HCT116 (cell line): ENCODE measurements at regions not wholly inside any gene's neighbourhood (a gene's known extent, or its start where the extent isn't known, plus 50 kb on each side); places are given as distances from the start of the nearest gene placed in this dataset.

ENCODE experiments used
- ATAC-seq: fragments of 200-7000 bp; cut with Tn5 transposase; 2 replicates; pipeline ENCODE4 v1.9.1; 2020; ENCODE audit warnings: mild to moderate bottlenecking, moderate library complexity
- BruUV-seq: library from RNA; stranded (reverse); fragments of 400-500 nt; replicated peaks from 2 replicates; lab custom pipeline; 2021; lab: Mats Ljungman, UMichigan
- CTCF ChIA-PET: fragments of 300-600 bp; sonication (Branson Sonifier 250); formaldehyde crosslinking; loops from one replicate; lab custom pipeline; 2021; ENCODE audit warnings: antibody characterized with exemption; lab: Charles Lee
- POLR2A ChIA-PET: fragments of 300-600, 350-600 bp; sonication (Branson Sonifier 250); formaldehyde crosslinking; loops from one replicate; lab custom pipeline; 2021; ENCODE audit warnings: antibody characterized with exemption; lab: Charles Lee
- RAD21 ChIA-PET, 2 experiments: fragments of 300-600 bp; sonication (Branson Sonifier 250); formaldehyde crosslinking; loops; one replicate each; lab custom pipeline; 2023; ENCODE audit warnings: low total read pairs in 2 of 2; ENCODE audit not compliant: uncharacterized antibody in 2 of 2, unreplicated experiment in 2 of 2, low non-redundant PET in 1 of 2; lab: Charles Lee
- DNase-seq: peaks from one replicate; pipeline ENCODE4 v3.0.0-alpha.2; 2010; ENCODE audit warnings: low read depth, low spot score
- H2AFZ ChIP-seq: fragments of 200-600 bp; shearing (Covaris generic), sonication (generic); 2 replicates; pipeline ENCODE4 v1.6.1; 2017; ENCODE audit warnings: low read depth, mixed run types, mixed read lengths, antibody characterized with exemption, low read length; ENCODE audit not compliant: poor library complexity, severe bottlenecking
- H3K27ac ChIP-seq: 2 replicates; pipeline ENCODE4 v1.5.1; 2012; ENCODE audit warnings: low read depth, low read length
- H3K27me3 ChIP-seq: fragments of 200-600 bp; sonication (generic); 2 replicates; pipeline ENCODE4 v1.6.1; 2016; ENCODE audit warnings: mixed run types, low read length, mixed read lengths; ENCODE audit not compliant: insufficient read depth
- H3K36me3 ChIP-seq, 2 experiments: fragments of 200-500 bp in 1 of 2; fragments of 200-600 bp in 1 of 2; sonication (Bioruptor generic) in 1 of 2; sonication (generic) in 1 of 2; 2 replicates each; pipeline versions ENCODE4 v1.5.1 to v1.6.1; 2014 to 2016; ENCODE audit warnings: low read length in 2 of 2, inconsistent platforms in 1 of 2, mixed read lengths in 1 of 2, mixed run types in 1 of 2; ENCODE audit not compliant: insufficient read depth in 2 of 2, control insufficient read depth in 1 of 2
- H3K4me1 ChIP-seq, 2 experiments: fragments of 200-600 bp in 1 of 2; sonication (generic) in 1 of 2; 2 replicates each; pipeline versions ENCODE4 v1.5.1 to v1.6.1; 2012 to 2017; ENCODE audit warnings: low read length in 2 of 2, inconsistent platforms in 1 of 2, mild to moderate bottlenecking in 1 of 2, mixed read lengths in 1 of 2, mixed run types in 1 of 2, moderate library complexity in 1 of 2; ENCODE audit not compliant: insufficient read depth in 2 of 2, control insufficient read depth in 1 of 2
- H3K4me2 ChIP-seq: fragments of 200-600 bp; sonication (generic); 2 replicates; pipeline ENCODE4 v1.6.1; 2017; ENCODE audit warnings: mixed run types, low read length, mixed read lengths
- H3K4me3 ChIP-seq, 2 experiments: fragments of 200-600 bp in 1 of 2; sonication (generic) in 1 of 2; replicated peaks in 1 of 2; 2 replicates each; pipeline ENCODE4 v1.5.1; 2011 to 2016; ENCODE audit warnings: low read length in 2 of 2, control low read depth in 1 of 2, low read depth in 1 of 2, mild to moderate bottlenecking in 1 of 2, mixed read lengths in 1 of 2, mixed run types in 1 of 2
- H3K79me2 ChIP-seq: fragments of 200-600 bp; sonication (generic); 2 replicates; pipeline ENCODE4 v1.6.1; 2017; ENCODE audit warnings: mild to moderate bottlenecking, mixed run types, low read length, moderate library complexity, mixed read lengths; ENCODE audit not compliant: insufficient read depth
- H3K9ac ChIP-seq: fragments of 200-600 bp; sonication (generic); 2 replicates; pipeline ENCODE4 v1.6.1; 2016; ENCODE audit warnings: low read length, mixed read lengths
- H3K9me2 ChIP-seq: fragments of 200-600 bp; sonication (generic), shearing (Covaris generic); 2 replicates; pipeline ENCODE4 v1.6.1; 2017; ENCODE audit warnings: mixed run types, mild to moderate bottlenecking, moderate library complexity; ENCODE audit not compliant: insufficient read depth
- H3K9me3 ChIP-seq, 2 experiments: fragments of 200-500 bp in 1 of 2; fragments of 200-600 bp in 1 of 2; sonication (Bioruptor generic) in 1 of 2; sonication (generic) in 1 of 2; 2 replicates each; pipeline ENCODE4 v1.6.1; 2014 to 2017; ENCODE audit warnings: low read length in 2 of 2, mixed read lengths in 2 of 2, inconsistent platforms in 1 of 2, low read depth in 1 of 2, mild to moderate bottlenecking in 1 of 2, mixed run types in 1 of 2, moderate library complexity in 1 of 2; ENCODE audit not compliant: control insufficient read depth in 1 of 2, insufficient read depth in 1 of 2
- H4K20me1 ChIP-seq: fragments of 200-600 bp; sonication (generic), shearing (Covaris generic); 2 replicates; pipeline ENCODE4 v1.6.1; 2017; ENCODE audit warnings: mixed run types, mild to moderate bottlenecking, moderate library complexity; ENCODE audit not compliant: insufficient read depth
- CBX3 ChIP-seq: IDR thresholded peaks from 2 replicates; pipeline ENCODE4 v1.6.1; 2012; ENCODE audit warnings: low read depth
- CEBPB ChIP-seq: IDR thresholded peaks from 2 replicates; pipeline ENCODE4 v1.6.1; 2012; ENCODE audit warnings: low read depth
- EGR1 ChIP-seq: IDR thresholded peaks from 2 replicates; pipeline ENCODE4 v1.6.1; 2012; ENCODE audit warnings: low read depth
- ELF1 ChIP-seq: IDR thresholded peaks from 2 replicates; pipeline ENCODE4 v1.6.1; 2012; ENCODE audit warnings: low read depth, borderline replicate concordance
- EZH2 ChIP-seq: fragments of 200-600 bp; sonication (generic); IDR thresholded peaks from 2 replicates; pipeline ENCODE4 v1.6.1; 2017; ENCODE audit warnings: antibody characterized with exemption, mixed run types
- EZH2phosphoT487 ChIP-seq: fragments of 200-600 bp; IDR thresholded peaks from 2 replicates; pipeline ENCODE4 v1.6.1; 2018; ENCODE audit warnings: antibody characterized with exemption, borderline replicate concordance
- FOSL1 ChIP-seq: IDR thresholded peaks from 2 replicates; pipeline ENCODE4 v1.6.1; 2012; ENCODE audit warnings: low read depth
- JUND ChIP-seq: IDR thresholded peaks from 2 replicates; pipeline ENCODE4 v1.6.1; 2012
- POLR2A ChIP-seq: IDR thresholded peaks from 2 replicates; pipeline ENCODE4 v1.7.0; 2011; ENCODE audit warnings: borderline replicate concordance; ENCODE audit not compliant: insufficient read depth, insufficient read length; ENCODE audit errors: extremely low read depth
- YY1 ChIP-seq: IDR thresholded peaks from 2 replicates; pipeline ENCODE4 v1.6.1; 2011; ENCODE audit warnings: low read length, low read depth, moderate library complexity, mild to moderate bottlenecking; ENCODE audit not compliant: insufficient replicate concordance; ENCODE audit errors: extremely low read depth
- ZFX ChIP-seq: fragments of 450-650 bp; IDR thresholded peaks from 2 replicates; pipeline ENCODE4 v1.6.1; 2017
- ZNF274 ChIP-seq: fragments of 200-500 bp; sonication (Bioruptor generic); IDR thresholded peaks from 2 replicates; pipeline ENCODE4 v1.6.1; 2014; ENCODE audit warnings: mild to moderate bottlenecking, low read depth, low read length, inconsistent platforms
- intact Hi-C: fragments of 100-400 bp; cut with micrococcal nuclease; formaldehyde crosslinking; loops from 2 replicates; pipeline ENCODE4 v1.10.0; 2022
- TF ChIP-seq, protein P1 (sequence below): IDR thresholded peaks from 2 replicates; pipeline ENCODE4 v1.6.1; 2012
- TF ChIP-seq, protein P2 (sequence below): IDR thresholded peaks from 2 replicates; pipeline ENCODE4 v1.6.1; 2011; ENCODE audit warnings: mild to moderate bottlenecking, low read length, moderate library complexity; ENCODE audit not compliant: insufficient replicate concordance; ENCODE audit errors: extremely low read depth
- TF ChIP-seq, protein P3 (sequence below): IDR thresholded peaks from 2 replicates; pipeline ENCODE4 v1.6.1; 2012; ENCODE audit warnings: low read depth
- TF ChIP-seq, protein P4 (sequence below), 3 experiments: fragments of 200-600 bp in 1 of 3; sonication (generic) in 1 of 3; IDR thresholded peaks in 2 of 3; conservative IDR thresholded peaks in 1 of 3; 2 replicates each; pipeline ENCODE4 v1.5.1; 2012 to 2017; ENCODE audit warnings: low read depth in 2 of 3, low read length in 2 of 3, antibody characterized with exemption in 1 of 3, borderline replicate concordance in 1 of 3, control low read depth in 1 of 3, mild to moderate bottlenecking in 1 of 3, mixed read lengths in 1 of 3, mixed run types in 1 of 3, moderate library complexity in 1 of 3; ENCODE audit not compliant: insufficient read depth in 1 of 3
- TF ChIP-seq, protein P5 (sequence below): IDR thresholded peaks from 2 replicates; pipeline ENCODE4 v1.6.1; 2012

DNA sequence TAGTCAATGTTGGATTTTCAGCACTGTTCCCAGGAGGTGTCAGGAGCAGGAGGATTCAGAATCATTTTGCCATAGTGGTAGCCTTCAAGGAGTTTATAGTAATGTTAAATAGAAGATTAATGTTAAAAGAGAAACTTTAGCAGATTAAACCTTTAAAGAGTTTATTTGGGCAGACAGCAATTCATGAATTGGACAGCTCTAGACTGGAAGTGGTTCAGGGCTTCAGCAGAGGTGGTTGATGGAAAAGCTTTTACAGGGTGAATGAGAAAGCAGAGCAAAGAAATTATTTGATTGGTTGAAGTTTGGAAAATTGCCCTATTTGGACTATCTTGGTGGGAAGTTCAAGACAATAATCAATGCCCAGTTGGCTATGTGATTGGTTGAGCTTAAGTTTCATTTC lies 416.6 kb upstream of the TBL1XR1 start:
- ATAC-seq (no peak), DNase-seq (no peak)
- Histone ChIP-seq H3K4me3 (no peak overlapping the region), H3K9me3 (no peaks in the 10 kb centered on the region), H3K27me3 (no peaks in the 10 kb centered on the region), H3K79me2 (no peaks in the 10 kb centered on the region), H3K9ac (no peak overlapping the region), H3K4me2 (no peak overlapping the region), H3K9me2 (no peaks in the 10 kb centered on the region), H4K20me1 (no peaks in the 10 kb centered on the region), H2AFZ (no peak overlapping the region), H3K36me3 (no peaks in the 10 kb centered on the region), H3K4me1 (peaks cover 0 to 8% of the 10 kb centered on the region in 2 experiments; a peak in 1 of 4 replicates), H3K27ac (no peak overlapping the region)
- POLR2A ChIA-PET: no interaction called here
- intact Hi-C loops: no loop called here
- no TSS peak for BruUV-seq
- CTCF ChIA-PET: interaction anchor here (0.7 kb wide), 1 partner anchor 25 kb away, joined by 3 read pairs; no protein-coding TSS in a partner anchor
- TF ChIP-seq, protein P1, sequence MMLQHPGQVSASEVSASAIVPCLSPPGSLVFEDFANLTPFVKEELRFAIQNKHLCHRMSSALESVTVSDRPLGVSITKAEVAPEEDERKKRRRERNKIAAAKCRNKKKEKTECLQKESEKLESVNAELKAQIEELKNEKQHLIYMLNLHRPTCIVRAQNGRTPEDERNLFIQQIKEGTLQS: no peak
- TF ChIP-seq EZH2phosphoT487: no peak
- TF ChIP-seq, protein P2, sequence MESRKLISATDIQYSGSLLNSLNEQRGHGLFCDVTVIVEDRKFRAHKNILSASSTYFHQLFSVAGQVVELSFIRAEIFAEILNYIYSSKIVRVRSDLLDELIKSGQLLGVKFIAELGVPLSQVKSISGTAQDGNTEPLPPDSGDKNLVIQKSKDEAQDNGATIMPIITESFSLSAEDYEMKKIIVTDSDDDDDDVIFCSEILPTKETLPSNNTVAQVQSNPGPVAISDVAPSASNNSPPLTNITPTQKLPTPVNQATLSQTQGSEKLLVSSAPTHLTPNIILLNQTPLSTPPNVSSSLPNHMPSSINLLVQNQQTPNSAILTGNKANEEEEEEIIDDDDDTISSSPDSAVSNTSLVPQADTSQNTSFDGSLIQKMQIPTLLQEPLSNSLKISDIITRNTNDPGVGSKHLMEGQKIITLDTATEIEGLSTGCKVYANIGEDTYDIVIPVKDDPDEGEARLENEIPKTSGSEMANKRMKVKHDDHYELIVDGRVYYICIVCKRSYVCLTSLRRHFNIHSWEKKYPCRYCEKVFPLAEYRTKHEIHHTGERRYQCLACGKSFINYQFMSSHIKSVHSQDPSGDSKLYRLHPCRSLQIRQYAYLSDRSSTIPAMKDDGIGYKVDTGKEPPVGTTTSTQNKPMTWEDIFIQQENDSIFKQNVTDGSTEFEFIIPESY: no peak
- no peak for TF ChIP-seq CEBPB
- no peak for TF ChIP-seq CBX3
- TF ChIP-seq JUND: no peak
- TF ChIP-seq FOSL1: no peak
- TF ChIP-seq, protein P3, sequence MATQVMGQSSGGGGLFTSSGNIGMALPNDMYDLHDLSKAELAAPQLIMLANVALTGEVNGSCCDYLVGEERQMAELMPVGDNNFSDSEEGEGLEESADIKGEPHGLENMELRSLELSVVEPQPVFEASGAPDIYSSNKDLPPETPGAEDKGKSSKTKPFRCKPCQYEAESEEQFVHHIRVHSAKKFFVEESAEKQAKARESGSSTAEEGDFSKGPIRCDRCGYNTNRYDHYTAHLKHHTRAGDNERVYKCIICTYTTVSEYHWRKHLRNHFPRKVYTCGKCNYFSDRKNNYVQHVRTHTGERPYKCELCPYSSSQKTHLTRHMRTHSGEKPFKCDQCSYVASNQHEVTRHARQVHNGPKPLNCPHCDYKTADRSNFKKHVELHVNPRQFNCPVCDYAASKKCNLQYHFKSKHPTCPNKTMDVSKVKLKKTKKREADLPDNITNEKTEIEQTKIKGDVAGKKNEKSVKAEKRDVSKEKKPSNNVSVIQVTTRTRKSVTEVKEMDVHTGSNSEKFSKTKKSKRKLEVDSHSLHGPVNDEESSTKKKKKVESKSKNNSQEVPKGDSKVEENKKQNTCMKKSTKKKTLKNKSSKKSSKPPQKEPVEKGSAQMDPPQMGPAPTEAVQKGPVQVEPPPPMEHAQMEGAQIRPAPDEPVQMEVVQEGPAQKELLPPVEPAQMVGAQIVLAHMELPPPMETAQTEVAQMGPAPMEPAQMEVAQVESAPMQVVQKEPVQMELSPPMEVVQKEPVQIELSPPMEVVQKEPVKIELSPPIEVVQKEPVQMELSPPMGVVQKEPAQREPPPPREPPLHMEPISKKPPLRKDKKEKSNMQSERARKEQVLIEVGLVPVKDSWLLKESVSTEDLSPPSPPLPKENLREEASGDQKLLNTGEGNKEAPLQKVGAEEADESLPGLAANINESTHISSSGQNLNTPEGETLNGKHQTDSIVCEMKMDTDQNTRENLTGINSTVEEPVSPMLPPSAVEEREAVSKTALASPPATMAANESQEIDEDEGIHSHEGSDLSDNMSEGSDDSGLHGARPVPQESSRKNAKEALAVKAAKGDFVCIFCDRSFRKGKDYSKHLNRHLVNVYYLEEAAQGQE: no peak
- no peak for TF ChIP-seq EGR1
- no peak for TF ChIP-seq POLR2A
- no peak for TF ChIP-seq ZNF274
- TF ChIP-seq, protein P4, sequence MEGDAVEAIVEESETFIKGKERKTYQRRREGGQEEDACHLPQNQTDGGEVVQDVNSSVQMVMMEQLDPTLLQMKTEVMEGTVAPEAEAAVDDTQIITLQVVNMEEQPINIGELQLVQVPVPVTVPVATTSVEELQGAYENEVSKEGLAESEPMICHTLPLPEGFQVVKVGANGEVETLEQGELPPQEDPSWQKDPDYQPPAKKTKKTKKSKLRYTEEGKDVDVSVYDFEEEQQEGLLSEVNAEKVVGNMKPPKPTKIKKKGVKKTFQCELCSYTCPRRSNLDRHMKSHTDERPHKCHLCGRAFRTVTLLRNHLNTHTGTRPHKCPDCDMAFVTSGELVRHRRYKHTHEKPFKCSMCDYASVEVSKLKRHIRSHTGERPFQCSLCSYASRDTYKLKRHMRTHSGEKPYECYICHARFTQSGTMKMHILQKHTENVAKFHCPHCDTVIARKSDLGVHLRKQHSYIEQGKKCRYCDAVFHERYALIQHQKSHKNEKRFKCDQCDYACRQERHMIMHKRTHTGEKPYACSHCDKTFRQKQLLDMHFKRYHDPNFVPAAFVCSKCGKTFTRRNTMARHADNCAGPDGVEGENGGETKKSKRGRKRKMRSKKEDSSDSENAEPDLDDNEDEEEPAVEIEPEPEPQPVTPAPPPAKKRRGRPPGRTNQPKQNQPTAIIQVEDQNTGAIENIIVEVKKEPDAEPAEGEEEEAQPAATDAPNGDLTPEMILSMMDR (IDR thresholded peaks at IDR 0.05 in 2 of 3, conservative IDR thresholded peaks at IDR 0.05 in 1 of 3; ENCODE audit: borderline replicate concordance in 1 of 3, insufficient read depth in 1 of 3, low read depth in 2 of 3, low read length in 2 of 3): no peak
- no peak for TF ChIP-seq EZH2
- TF ChIP-seq, protein P5, sequence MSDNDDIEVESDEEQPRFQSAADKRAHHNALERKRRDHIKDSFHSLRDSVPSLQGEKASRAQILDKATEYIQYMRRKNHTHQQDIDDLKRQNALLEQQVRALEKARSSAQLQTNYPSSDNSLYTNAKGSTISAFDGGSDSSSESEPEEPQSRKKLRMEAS: no peak
- no peak for TF ChIP-seq YY1
- TF ChIP-seq ZFX: no peak
- no peak for TF ChIP-seq ELF1
- RAD21 ChIA-PET: no interaction called here
